ENCODE measurements at regions not wholly inside any gene's neighbourhood (a gene's known extent, or its start where the extent isn't known, plus 50 kb on each side); places are given as distances from the start of the nearest gene placed in this dataset.

GRCh38 chr13:97554496-97554895, 120.5 kb downstream of the RAP2A start:
- TF ChIP-seq EZH2 (IDR thresholded peaks at IDR 0.05; ENCODE audit: insufficient read depth, poor library complexity, severe bottlenecking) (no peak), EZH2phosphoT487 (IDR thresholded peaks at IDR 0.05; ENCODE audit: insufficient read depth, low read depth) (no peak)
